ENCODE measurements at regions not wholly inside any gene's neighbourhood (a gene's known extent, or its start where the extent isn't known, plus 50 kb on each side); places are given as distances from the start of the nearest gene placed in this dataset.

- no peaks in the 10 kb centered on the region for H3K27me3 ChIP-seq
- no peaks in the 10 kb centered on the region for H3K36me3 ChIP-seq
- DNase-seq, result no peak
- no peak overlapping the region for H3K27ac ChIP-seq
- no peak overlapping the region for H3K4me3 ChIP-seq
- H3K4me1 ChIP-seq, result no peaks in the 10 kb centered on the region
- H3K9me3 ChIP-seq, result no peaks in the 10 kb centered on the region
- TF ChIP-seq CTCF (IDR thresholded peaks at IDR 0.05), result no peak
- intact Hi-C loops (cut with DNase I; ENCODE audit: low total_unique reads), result loop anchor here (10.0 kb wide), 1 partner anchor 555 kb away; no protein-coding TSS in a partner anchor
These were observed 112.8 kb upstream of the CREB5 start for GRCh38 chr7:28299556-28299955.

DNA sequence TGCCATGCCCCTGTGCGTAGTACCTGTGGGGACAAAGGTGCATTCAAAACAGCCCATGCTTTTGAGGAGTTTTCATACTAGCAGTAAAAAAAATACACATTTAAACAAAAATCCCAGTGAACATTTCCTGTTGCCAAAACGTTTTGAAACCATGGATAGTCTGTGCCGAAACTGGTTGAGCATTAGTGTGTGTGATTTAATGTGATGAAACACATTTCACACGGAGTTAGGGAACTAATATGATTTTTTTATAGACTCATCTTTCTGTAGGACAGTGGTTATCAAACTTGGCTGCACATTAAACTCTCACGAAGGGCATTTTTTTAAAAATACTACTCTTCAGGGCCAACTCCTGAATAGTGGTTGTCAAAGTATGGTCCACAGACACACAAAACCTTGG, 111.8 kb upstream of the CREB5 start:
- no peak overlapping the region for H3K27ac ChIP-seq
- no peak for TF ChIP-seq CTCF (IDR thresholded peaks at IDR 0.05)
- H3K36me3 ChIP-seq, result no peaks in the 10 kb centered on the region
- H3K4me1 ChIP-seq, result no peaks in the 10 kb centered on the region
- intact Hi-C loops (cut with DNase I; ENCODE audit: low total_unique reads), result no loop called here
- H3K4me3 ChIP-seq, result no peak overlapping the region
- H3K27me3 ChIP-seq, result no peaks in the 10 kb centered on the region
- DNase-seq, result no peak
- H3K9me3 ChIP-seq, result no peaks in the 10 kb centered on the region

DNA sequence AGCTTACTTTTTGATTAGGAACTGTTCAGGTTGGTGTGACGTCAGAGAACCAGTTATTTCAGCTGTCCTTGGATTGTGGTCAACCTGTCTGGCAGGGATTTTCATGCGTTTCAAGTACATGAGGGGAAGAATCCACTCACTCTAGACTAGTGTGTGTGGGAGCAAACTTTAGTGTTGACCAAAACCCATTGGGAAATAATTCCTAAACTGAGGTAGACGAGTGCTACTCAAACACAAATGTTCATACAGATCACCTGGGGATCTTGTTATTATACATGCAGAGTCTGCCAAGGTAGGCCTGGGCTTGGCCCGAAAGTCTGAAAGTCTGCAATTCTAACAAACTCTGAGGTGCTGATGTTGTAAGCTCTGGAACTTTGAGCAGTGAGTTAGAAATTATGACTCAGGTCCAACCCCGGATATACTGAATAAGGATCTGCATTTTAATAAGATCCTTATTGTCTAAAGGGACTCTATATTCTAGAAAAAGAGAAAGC, 111.1 kb upstream of the CREB5 start:
- Histone ChIP-seq H3K4me1 (no peaks in the 10 kb centered on the region), H3K4me3 (no peak overlapping the region), H3K9me3 (no peaks in the 10 kb centered on the region), H3K27me3 (no peaks in the 10 kb centered on the region), H3K27ac (no peak overlapping the region), H3K36me3 (no peaks in the 10 kb centered on the region)
- no peak for DNase-seq
- TF ChIP-seq CTCF (IDR thresholded peaks at IDR 0.05), result no peak
- intact Hi-C loops (cut with DNase I; ENCODE audit: low total_unique reads), result no loop called here

DNA sequence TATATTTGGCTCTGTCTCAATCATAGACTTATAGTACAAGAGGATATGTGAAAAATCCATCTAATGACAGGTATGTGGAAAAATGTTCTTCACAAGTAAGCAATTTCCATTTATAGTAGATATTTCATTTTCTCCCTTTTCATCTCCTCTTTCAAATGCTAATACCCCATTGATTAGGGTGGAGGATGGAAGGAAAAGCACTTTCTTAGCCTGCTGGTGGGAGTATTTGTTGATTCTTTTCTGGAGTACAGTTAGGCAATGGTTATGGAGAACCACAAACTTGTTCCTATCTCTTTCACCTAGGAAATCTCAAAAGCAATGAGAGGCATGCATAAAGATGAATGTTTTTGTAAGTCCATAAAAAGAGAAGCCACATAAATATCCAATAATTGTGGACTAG, 108.0 kb upstream of the CREB5 start:
- intact Hi-C loops (cut with DNase I; ENCODE audit: low total_unique reads), result no loop called here

GRCh38 chr7:28309704-28310459, 102.4 kb upstream of the CREB5 start:
- TF ChIP-seq CTCF (IDR thresholded peaks at IDR 0.05), result no peak
- DNase-seq, result no peak
- Histone ChIP-seq H3K36me3 (no peaks in the 10 kb centered on the region), H3K27me3 (peaks cover 0 to 21% of the 10 kb centered on the region in 2 donors), H3K4me1 (no peaks in the 10 kb centered on the region), H3K27ac (no peak overlapping the region), H3K4me3 (no peak overlapping the region), H3K9me3 (no peaks in the 10 kb centered on the region)
- intact Hi-C loops (cut with DNase I; ENCODE audit: low total_unique reads), result no loop called here

More for the DNA sequence above, 108.0 kb upstream of the CREB5 start:
- no peak for TF ChIP-seq CTCF (IDR thresholded peaks at IDR 0.05)
- Histone ChIP-seq H3K4me3 (no peak overlapping the region), H3K27me3 (no peaks in the 10 kb centered on the region), H3K9me3 (no peaks in the 10 kb centered on the region), H3K36me3 (no peaks in the 10 kb centered on the region), H3K27ac (no peak overlapping the region), H3K4me1 (no peaks in the 10 kb centered on the region)
- DNase-seq, result no peak

Data from tibial artery (tissue), 4 donors.